OCI-LY3 (cell line): ENCODE measurements at regions not wholly inside any gene's neighbourhood (a gene's known extent, or its start where the extent isn't known, plus 50 kb on each side); places are given as distances from the start of the nearest gene placed in this dataset.

Source experiments
- CTCF ChIP-seq: fragments of 200-600, 300-600 bp; sonication (generic); IDR thresholded peaks from 2 replicates; pipeline ENCODE4 v1.5.1; 2014; ENCODE audit warnings: antibody characterized with exemption, low read length, low read depth
- EZH2phosphoT487 ChIP-seq: fragments of 200-600 bp; shearing (Covaris generic); IDR thresholded peaks from 2 replicates; pipeline ENCODE4 v1.6.1; 2018; ENCODE audit warnings: antibody characterized with exemption, mixed run types, low read depth

- TF ChIP-seq CTCF: no peak
- no peak for TF ChIP-seq EZH2phosphoT487
Measured at GRCh38 chr12:4135919-4136605, 137.5 kb upstream of the CCND2 start.
